GM12878 (cell line): ENCODE measurements at regions not wholly inside any gene's neighbourhood (a gene's known extent, or its start where the extent isn't known, plus 50 kb on each side); places are given as distances from the start of the nearest gene placed in this dataset.

Experiments used
- ATAC-seq: fragments of 200-7000 bp; cut with Tn5 transposase; 3 replicates; pipeline ENCODE4 v1.9.1; 2020; ENCODE audit warnings: mild to moderate bottlenecking, moderate library complexity
- BruUV-seq: library from RNA; stranded (reverse); fragments of 400-500 nt; replicated peaks from 2 replicates; lab custom pipeline; 2021; lab: Mats Ljungman, UMichigan
- CTCF ChIA-PET: fragments of 300-600 bp; sonication (Branson Sonifier 250); formaldehyde crosslinking; extraction: SDS; loops from one replicate; lab custom pipeline; 2021; ENCODE audit warnings: inconsistent platforms; lab: Yijun Ruan, JAX
- POLR2A ChIA-PET: fragments of 350-600 bp; formaldehyde crosslinking; extraction: SDS; loops from one replicate; lab custom pipeline; 2021; ENCODE audit warnings: inconsistent platforms; lab: Charles Lee
- RAD21 ChIA-PET: fragments of 300-600 bp; sonication (Branson Sonifier 250); formaldehyde crosslinking; loops from one replicate; lab custom pipeline; 2023; ENCODE audit warnings: antibody characterized with exemption; ENCODE audit not compliant: unreplicated experiment; lab: Charles Lee
- SMC1A ChIA-PET: fragments of 300-600 bp; sonication (Branson Sonifier 250); formaldehyde crosslinking; loops from one replicate; lab custom pipeline; 2023; ENCODE audit not compliant: unreplicated experiment, uncharacterized antibody; lab: Charles Lee
- DNase-seq: peaks from one replicate; pipeline ENCODE4 v3.0.0-alpha.2; 2011; ENCODE audit warnings: low read depth, low spot score
- FAIRE-seq: peaks from 3 replicates; lab custom pipeline; 2011; peaks lifted over from hg19 to GRCh38; lab: Jason Lieb, UNC
- H2AFZ ChIP-seq: 2 replicates; pipeline ENCODE4 v1.6.0; 2011; ENCODE audit warnings: low read depth, low read length, control low read depth; ENCODE audit not compliant: control insufficient read depth
- H3K27ac ChIP-seq: 2 replicates; pipeline ENCODE4 v1.5.1; 2011; ENCODE audit warnings: control low read depth; ENCODE audit not compliant: control insufficient read depth, insufficient read depth
- H3K27me3 ChIP-seq, 2 experiments: replicated peaks in 1 of 2; 2 replicates each; pipeline versions ENCODE4 v1.6.0 to v1.6.1; 2011; ENCODE audit warnings: low read length in 1 of 2; ENCODE audit not compliant: control insufficient read depth in 2 of 2, insufficient read depth in 2 of 2
- H3K36me3 ChIP-seq, 2 experiments: 2 replicates each; pipeline ENCODE4 v1.5.1; 2011; ENCODE audit warnings: low read length in 1 of 2; ENCODE audit not compliant: control insufficient read depth in 2 of 2, insufficient read depth in 2 of 2
- H3K4me1 ChIP-seq: 2 replicates; pipeline ENCODE4 v1.6.1; 2011; ENCODE audit warnings: mild to moderate bottlenecking, low read length, moderate library complexity, mixed read lengths; ENCODE audit not compliant: control insufficient read depth, insufficient read depth
- H3K4me2 ChIP-seq: 2 replicates; pipeline ENCODE4 v1.6.0; 2011; ENCODE audit warnings: control low read depth; ENCODE audit not compliant: control insufficient read depth, insufficient read depth
- H3K4me3 ChIP-seq: fragments of 200-600 bp; sonication (generic); 2 replicates; pipeline ENCODE4 v1.5.1; 2016
- H3K79me2 ChIP-seq: 2 replicates; pipeline ENCODE4 v1.6.0; 2011; ENCODE audit warnings: low read length; ENCODE audit not compliant: control insufficient read depth, insufficient read depth
- H3K9ac ChIP-seq: 2 replicates; pipeline ENCODE4 v1.8.0; 2011; ENCODE audit warnings: low read length, control low read depth, mixed read lengths; ENCODE audit not compliant: control insufficient read depth, insufficient read depth
- H3K9me3 ChIP-seq: replicated peaks from 3 replicates; pipeline ENCODE4 v1.5.1; 2011; ENCODE audit warnings: mild to moderate bottlenecking, low read length; ENCODE audit not compliant: control insufficient read depth, insufficient read depth
- H4K20me1 ChIP-seq: 2 replicates; pipeline ENCODE4 v1.6.0; 2011; ENCODE audit not compliant: control insufficient read depth, insufficient read depth
- ASH2L ChIP-seq: fragments of 300-600, 200-600 bp; sonication (generic); IDR thresholded peaks from 2 replicates; pipeline ENCODE4 v1.6.1; 2017; ENCODE audit warnings: low read depth, mild to moderate bottlenecking, borderline replicate concordance
- CBX5 ChIP-seq: sonication (generic); IDR thresholded peaks from 2 replicates; pipeline ENCODE4 v1.6.1; 2016; ENCODE audit warnings: low read depth, moderate library complexity, mild to moderate bottlenecking, inconsistent platforms
- CREB1 ChIP-seq: IDR thresholded peaks from 2 replicates; pipeline ENCODE4 v1.6.1; 2012; ENCODE audit warnings: low read depth, mild to moderate bottlenecking, inconsistent platforms
- EZH2 ChIP-seq: IDR thresholded peaks from 2 replicates; pipeline ENCODE4 v1.6.1; 2012; ENCODE audit warnings: low read depth, mild to moderate bottlenecking, control low read depth, inconsistent platforms, low read length, borderline replicate concordance; ENCODE audit not compliant: control insufficient read depth
- GABPA ChIP-seq: IDR thresholded peaks from 2 replicates; pipeline ENCODE4 v1.6.1; 2014; ENCODE audit warnings: antibody characterized with exemption, low read depth, mild to moderate bottlenecking, inconsistent platforms
- IKZF1 ChIP-seq: fragments of 450-650 bp; conservative IDR thresholded peaks from 2 replicates; pipeline ENCODE4 v1.6.1; 2017; ENCODE audit warnings: antibody characterized with exemption, mild to moderate bottlenecking
- KDM1A ChIP-seq: fragments of 200-600 bp; sonication (generic); IDR thresholded peaks from 2 replicates; pipeline ENCODE4 v1.6.1; 2016; ENCODE audit warnings: borderline replicate concordance
- LARP7 ChIP-seq: fragments of 450-650 bp; IDR thresholded peaks from 2 replicates; pipeline ENCODE4 v1.6.1; 2017; ENCODE audit warnings: mild to moderate bottlenecking
- MEF2A ChIP-seq: IDR thresholded peaks from 2 replicates; pipeline ENCODE4 v1.6.1; 2011; ENCODE audit warnings: low read depth, mild to moderate bottlenecking, low read length, moderate library complexity; ENCODE audit not compliant: insufficient read depth
- MTA2 ChIP-seq: fragments of 450-650 bp; IDR thresholded peaks from 2 replicates; pipeline ENCODE4 v1.6.1; 2016; ENCODE audit warnings: low read depth, mild to moderate bottlenecking, moderate library complexity
- NBN ChIP-seq: fragments of 450-650 bp; IDR thresholded peaks from 2 replicates; pipeline ENCODE4 v1.6.1; 2016
- SPI1 ChIP-seq: IDR thresholded peaks from 2 replicates; pipeline ENCODE4 v1.6.1; 2011; ENCODE audit warnings: low read depth, mild to moderate bottlenecking, low read length, moderate library complexity, borderline replicate concordance; ENCODE audit not compliant: insufficient read depth
- SREBF1 ChIP-seq: IDR thresholded peaks from 2 replicates; pipeline ENCODE4 v1.6.1; 2012; ENCODE audit warnings: mild to moderate bottlenecking, low read length
- ZBTB40 ChIP-seq: fragments of 450-650 bp; IDR thresholded peaks from 2 replicates; pipeline ENCODE4 v1.6.1; 2016; ENCODE audit warnings: mild to moderate bottlenecking, moderate library complexity, borderline replicate concordance
- WGBS: methylation state at CpG from one replicate; pipeline ENCODE4 v1.1.6; 2016; ENCODE audit warnings: low lambda C conversion rate; ENCODE audit not compliant: insufficient replicate concordance, insufficient coverage; ENCODE audit errors: missing lambda C conversion rate; 5-methylcytosine and 5-hydroxymethylcytosine counted together
- in situ Hi-C: fragments of 300-500 bp; cut with MboI; formaldehyde crosslinking; loops from 9 replicates; pipeline ENCODE4 v1.14.3; 2018; ENCODE audit warnings: mixed read lengths
- intact Hi-C: fragments of 100-400 bp; cut with micrococcal nuclease; formaldehyde crosslinking; loops from one replicate; pipeline ENCODE4 v1.14.2; 2022; ENCODE audit not compliant: unreplicated experiment
- TF ChIP-seq, protein P1 (sequence below), 3 experiments: IDR thresholded peaks in 2 of 3; conservative IDR thresholded peaks in 1 of 3; 2 replicates each; pipeline ENCODE4 v1.5.1; 2011; ENCODE audit warnings: low read depth in 3 of 3, low read length in 3 of 3, mild to moderate bottlenecking in 3 of 3, control low read depth in 2 of 3, moderate library complexity in 2 of 3, inconsistent platforms in 1 of 3, mixed read lengths in 1 of 3; ENCODE audit not compliant: control insufficient read depth in 2 of 3, insufficient read depth in 1 of 3; ENCODE audit errors: extremely low read depth in 1 of 3
- TF ChIP-seq, protein P2 (sequence below): IDR thresholded peaks from 2 replicates; pipeline ENCODE4 v1.6.1; 2012; ENCODE audit warnings: low read length, inconsistent platforms

DNA sequence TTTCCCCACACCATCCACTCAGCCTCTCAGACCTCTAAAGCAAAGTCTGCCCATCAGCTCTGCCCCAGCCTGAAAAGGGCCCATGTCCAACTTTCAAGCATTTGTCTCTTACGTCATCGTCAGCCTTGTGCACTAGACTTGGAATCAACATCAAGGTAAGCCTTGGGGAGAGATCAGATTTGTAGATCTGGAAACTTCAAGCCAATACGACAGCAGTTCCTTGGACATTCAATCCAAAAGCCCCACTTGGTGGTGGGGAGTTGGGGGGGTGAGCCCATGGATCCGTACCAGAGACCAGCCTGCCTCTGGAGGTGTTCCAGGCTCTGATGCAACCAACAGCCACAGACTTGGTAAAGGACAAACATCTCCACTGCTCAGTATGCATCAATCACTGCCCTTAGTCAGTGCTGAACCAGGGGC is 206.8 kb upstream of the MEIS1 start:
- DNase-seq (no peak), ATAC-seq (no peak), FAIRE-seq (no peak)
- H3K27ac ChIP-seq, result no peak overlapping the region
- H3K27me3 ChIP-seq, result no peaks in the 10 kb centered on the region
- no peaks in the 10 kb centered on the region for H3K9me3 ChIP-seq
- no peak overlapping the region for H3K4me3 ChIP-seq
- H3K4me2 ChIP-seq, result no peak overlapping the region
- 1% methylated on average over 4 of the region's 4 CpGs for WGBS
- intact Hi-C loops, result no loop called here
- H4K20me1 ChIP-seq, result no peaks in the 10 kb centered on the region
- H3K4me1 ChIP-seq, result no peaks in the 10 kb centered on the region
- H3K36me3 ChIP-seq, result no peaks in the 10 kb centered on the region
- BruUV-seq, result no TSS peak
- CTCF ChIA-PET, result no interaction called here
- no peaks in the 10 kb centered on the region for H3K79me2 ChIP-seq
- POLR2A ChIA-PET, result no interaction called here
- RAD21 ChIA-PET, result no interaction called here
- no peak overlapping the region for H3K9ac ChIP-seq
- H2AFZ ChIP-seq, result no peak overlapping the region
- in situ Hi-C loops, result no loop called here
- SMC1A ChIA-PET, result no interaction called here
- TF ChIP-seq CBX5 (no peak), ZBTB40 (no peak), SPI1 (no peak), CREB1 (no peak), LARP7 (no peak), ASH2L (no peak), GABPA (no peak), IKZF1 (no peak), MEF2A (no peak), SREBF1 (no peak), EZH2 (no peak), MTA2 (no peak), NBN (no peak), KDM1A (no peak)
- TF ChIP-seq, protein P1, sequence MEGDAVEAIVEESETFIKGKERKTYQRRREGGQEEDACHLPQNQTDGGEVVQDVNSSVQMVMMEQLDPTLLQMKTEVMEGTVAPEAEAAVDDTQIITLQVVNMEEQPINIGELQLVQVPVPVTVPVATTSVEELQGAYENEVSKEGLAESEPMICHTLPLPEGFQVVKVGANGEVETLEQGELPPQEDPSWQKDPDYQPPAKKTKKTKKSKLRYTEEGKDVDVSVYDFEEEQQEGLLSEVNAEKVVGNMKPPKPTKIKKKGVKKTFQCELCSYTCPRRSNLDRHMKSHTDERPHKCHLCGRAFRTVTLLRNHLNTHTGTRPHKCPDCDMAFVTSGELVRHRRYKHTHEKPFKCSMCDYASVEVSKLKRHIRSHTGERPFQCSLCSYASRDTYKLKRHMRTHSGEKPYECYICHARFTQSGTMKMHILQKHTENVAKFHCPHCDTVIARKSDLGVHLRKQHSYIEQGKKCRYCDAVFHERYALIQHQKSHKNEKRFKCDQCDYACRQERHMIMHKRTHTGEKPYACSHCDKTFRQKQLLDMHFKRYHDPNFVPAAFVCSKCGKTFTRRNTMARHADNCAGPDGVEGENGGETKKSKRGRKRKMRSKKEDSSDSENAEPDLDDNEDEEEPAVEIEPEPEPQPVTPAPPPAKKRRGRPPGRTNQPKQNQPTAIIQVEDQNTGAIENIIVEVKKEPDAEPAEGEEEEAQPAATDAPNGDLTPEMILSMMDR (IDR thresholded peaks at IDR 0.05 in 2 of 3, conservative IDR thresholded peaks at IDR 0.05 in 1 of 3; ENCODE audit: control insufficient read depth in 2 of 3, extremely low read depth in 1 of 3, insufficient read depth in 1 of 3, low read depth in 3 of 3, low read length in 3 of 3), result no peak
- TF ChIP-seq, protein P2, sequence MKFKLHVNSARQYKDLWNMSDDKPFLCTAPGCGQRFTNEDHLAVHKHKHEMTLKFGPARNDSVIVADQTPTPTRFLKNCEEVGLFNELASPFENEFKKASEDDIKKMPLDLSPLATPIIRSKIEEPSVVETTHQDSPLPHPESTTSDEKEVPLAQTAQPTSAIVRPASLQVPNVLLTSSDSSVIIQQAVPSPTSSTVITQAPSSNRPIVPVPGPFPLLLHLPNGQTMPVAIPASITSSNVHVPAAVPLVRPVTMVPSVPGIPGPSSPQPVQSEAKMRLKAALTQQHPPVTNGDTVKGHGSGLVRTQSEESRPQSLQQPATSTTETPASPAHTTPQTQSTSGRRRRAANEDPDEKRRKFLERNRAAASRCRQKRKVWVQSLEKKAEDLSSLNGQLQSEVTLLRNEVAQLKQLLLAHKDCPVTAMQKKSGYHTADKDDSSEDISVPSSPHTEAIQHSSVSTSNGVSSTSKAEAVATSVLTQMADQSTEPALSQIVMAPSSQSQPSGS, result no peak
